A549 (cell line): ENCODE measurements at regions not wholly inside any gene's neighbourhood (a gene's known extent, or its start where the extent isn't known, plus 50 kb on each side); places are given as distances from the start of the nearest gene placed in this dataset.

Experiments used
- SMC3 ChIP-seq: fragments of >200 bp; sonication (Bioruptor Twin); formaldehyde crosslinking; IDR thresholded peaks from 3 replicates; pipeline ENCODE4 v1.6.1; 2018; ENCODE audit warnings: inconsistent platforms

DNA sequence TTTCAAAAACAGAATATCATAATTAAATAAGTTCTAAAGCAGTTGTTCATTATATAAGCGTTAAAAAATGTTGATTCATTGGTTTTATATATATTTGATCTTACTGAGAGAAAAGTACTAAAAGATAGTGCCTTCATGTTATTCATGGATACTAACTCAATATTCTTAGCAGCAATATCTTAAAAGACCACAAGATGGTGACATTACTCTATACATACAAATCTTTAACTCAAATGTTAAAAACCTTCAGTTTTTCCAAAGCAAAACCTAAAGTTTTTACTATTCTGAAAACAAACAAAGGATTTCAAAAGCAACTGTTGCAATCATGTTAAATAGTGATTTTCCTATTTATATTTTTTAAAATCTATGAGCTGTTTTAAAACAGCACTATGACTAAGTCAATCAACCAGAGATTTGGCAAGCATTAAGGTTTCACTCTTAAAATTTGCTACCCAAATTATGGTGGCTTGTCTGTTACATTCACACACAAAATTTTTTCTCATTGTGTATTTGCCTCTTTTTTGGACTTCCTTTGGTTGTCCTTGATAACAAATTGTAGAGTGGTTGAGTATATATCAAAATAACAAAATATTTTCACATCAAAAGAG lies 50.1 kb upstream of the RERGL start (continued):
- peak; percentile 43; the same call in 2 of the 3 replicates for TF ChIP-seq SMC3
